ENCODE measurements at regions not wholly inside any gene's neighbourhood (a gene's known extent, or its start where the extent isn't known, plus 50 kb on each side); places are given as distances from the start of the nearest gene placed in this dataset.

DNA sequence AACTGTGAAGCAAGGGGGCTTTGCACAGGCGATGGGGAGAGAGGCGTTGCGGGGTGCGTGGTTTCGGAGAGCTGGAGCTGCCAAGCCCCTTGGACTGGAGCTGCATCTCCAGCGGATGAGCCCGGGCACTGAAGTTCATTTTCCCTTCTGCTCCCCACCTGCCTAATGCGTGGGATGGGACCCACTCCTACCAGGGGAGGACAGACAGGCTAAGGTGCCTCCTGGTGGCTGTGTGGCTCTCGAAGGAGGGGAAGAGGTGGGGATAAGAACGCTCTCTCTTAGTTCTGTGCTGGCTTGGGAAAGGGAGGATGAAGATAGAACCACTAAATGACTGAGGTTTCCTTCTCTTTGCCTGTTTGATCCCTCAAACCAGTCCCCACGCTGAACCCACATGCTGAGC is 177.6 kb upstream of the PITRM1 start:
- TF ChIP-seq, protein P1, sequence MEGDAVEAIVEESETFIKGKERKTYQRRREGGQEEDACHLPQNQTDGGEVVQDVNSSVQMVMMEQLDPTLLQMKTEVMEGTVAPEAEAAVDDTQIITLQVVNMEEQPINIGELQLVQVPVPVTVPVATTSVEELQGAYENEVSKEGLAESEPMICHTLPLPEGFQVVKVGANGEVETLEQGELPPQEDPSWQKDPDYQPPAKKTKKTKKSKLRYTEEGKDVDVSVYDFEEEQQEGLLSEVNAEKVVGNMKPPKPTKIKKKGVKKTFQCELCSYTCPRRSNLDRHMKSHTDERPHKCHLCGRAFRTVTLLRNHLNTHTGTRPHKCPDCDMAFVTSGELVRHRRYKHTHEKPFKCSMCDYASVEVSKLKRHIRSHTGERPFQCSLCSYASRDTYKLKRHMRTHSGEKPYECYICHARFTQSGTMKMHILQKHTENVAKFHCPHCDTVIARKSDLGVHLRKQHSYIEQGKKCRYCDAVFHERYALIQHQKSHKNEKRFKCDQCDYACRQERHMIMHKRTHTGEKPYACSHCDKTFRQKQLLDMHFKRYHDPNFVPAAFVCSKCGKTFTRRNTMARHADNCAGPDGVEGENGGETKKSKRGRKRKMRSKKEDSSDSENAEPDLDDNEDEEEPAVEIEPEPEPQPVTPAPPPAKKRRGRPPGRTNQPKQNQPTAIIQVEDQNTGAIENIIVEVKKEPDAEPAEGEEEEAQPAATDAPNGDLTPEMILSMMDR (IDR thresholded peaks at IDR 0.05): no peak
- DNase-seq: no peak
- Histone ChIP-seq H3K4me1 (no peaks in the 10 kb centered on the region), H3K27ac (no peak overlapping the region), H3K9me3 (no peaks in the 10 kb centered on the region), H3K9ac (ENCODE audit: low read depth in 2 of 2, low read length in 2 of 2) (no peak overlapping the region), H3K36me3 (no peaks in the 10 kb centered on the region), H3K27me3 (no peaks in the 10 kb centered on the region), H3K4me3 (no peak overlapping the region)
- intact Hi-C loops (cut with DNase I): no loop called here

DNA sequence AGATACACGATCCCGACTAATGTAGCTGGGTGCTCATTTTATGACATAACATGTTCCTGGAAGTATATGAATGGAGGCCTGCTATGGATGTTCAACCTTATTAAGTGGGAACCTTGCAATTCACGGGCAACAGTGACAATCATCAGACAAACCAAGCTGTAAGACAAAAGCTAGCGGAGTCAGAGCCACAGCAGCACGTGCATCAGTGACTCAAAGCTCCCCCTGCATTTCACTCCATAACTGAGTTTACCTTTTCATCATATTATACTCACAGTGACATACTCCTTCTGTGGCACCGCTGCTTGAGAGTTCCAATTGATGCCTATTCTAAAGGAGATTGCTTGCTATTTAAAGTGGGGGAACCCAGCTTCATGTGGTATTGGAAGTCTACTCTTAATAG is 176.0 kb upstream of the PITRM1 start:
- TF ChIP-seq, protein P1 (IDR thresholded peaks at IDR 0.05): no peak
- DNase-seq: no peak
- H3K27me3 ChIP-seq: no peaks in the 10 kb centered on the region
- H3K9me3 ChIP-seq: no peaks in the 10 kb centered on the region
- H3K4me1 ChIP-seq: no peaks in the 10 kb centered on the region
- H3K9ac ChIP-seq (ENCODE audit: low read depth in 2 of 2, low read length in 2 of 2): no peak overlapping the region
- H3K4me3 ChIP-seq: no peak overlapping the region
- intact Hi-C loops (cut with DNase I): no loop called here
- H3K36me3 ChIP-seq: no peaks in the 10 kb centered on the region
- H3K27ac ChIP-seq: no peak overlapping the region

DNA sequence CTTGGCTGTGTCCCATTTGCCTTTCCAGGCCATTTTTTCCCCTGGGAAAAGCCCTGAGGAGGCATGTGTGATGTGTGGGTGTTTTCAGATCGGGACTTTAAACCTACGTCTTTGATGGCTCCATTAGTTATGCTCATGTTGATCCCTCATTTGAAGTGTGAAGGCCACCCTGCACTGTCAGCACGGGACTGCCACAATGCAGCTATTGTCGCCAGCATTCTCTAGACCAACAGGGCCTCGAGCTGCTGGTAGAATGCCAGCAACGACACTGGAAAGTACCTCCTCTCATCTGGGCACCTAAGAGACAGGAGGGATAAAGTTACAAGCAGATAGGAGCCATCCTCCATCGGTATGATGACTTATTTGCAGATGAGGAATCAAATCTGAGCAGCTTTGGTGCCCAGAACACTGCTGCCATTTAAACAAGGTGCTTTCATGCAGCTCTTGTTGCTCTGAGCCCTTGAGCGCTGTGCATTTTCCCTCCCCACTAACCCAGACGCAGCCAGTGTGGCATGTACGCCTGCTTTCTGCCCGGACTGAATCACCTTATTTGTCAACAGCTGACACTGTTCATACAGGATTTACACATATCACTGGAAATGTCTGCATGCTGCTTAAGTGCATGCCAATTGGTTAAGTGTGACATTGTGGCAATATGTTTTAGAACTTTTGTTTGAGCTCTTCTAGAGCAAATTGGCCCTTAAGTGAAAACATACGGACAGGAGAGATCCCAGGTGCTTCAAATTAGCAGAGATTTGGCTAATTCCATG is 175.0 kb upstream of the PITRM1 start:
- intact Hi-C loops (cut with DNase I): no loop called here
- Histone ChIP-seq H3K27me3 (no peaks in the 10 kb centered on the region), H3K9me3 (no peaks in the 10 kb centered on the region), H3K4me3 (no peak overlapping the region), H3K4me1 (no peaks in the 10 kb centered on the region), H3K36me3 (no peaks in the 10 kb centered on the region), H3K9ac (ENCODE audit: low read depth in 2 of 2, low read length in 2 of 2) (no peak overlapping the region), H3K27ac (no peak overlapping the region)
- TF ChIP-seq, protein P1 (IDR thresholded peaks at IDR 0.05): no peak
- no peak for DNase-seq

DNA sequence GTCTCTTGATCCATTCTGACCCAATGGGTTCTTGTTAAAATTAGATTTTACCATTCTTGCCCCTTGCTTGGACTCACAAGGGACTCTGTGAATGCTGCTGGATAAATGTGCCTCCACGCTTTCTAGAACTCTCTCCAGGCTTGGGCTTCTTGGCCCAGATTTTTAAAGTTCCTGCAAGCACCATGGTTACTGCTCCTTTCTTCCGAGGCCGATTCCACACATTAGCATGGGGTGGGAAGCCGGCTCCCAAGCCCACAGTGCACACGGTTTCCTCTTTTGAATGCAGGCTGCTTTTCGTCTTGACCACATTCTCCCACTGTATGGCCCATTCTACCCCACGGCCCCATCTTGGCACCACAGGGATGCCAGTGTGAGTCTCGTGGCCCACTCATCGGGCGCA is 174.3 kb upstream of the PITRM1 start:
- Histone ChIP-seq H3K9me3 (no peaks in the 10 kb centered on the region), H3K9ac (ENCODE audit: low read depth in 2 of 2, low read length in 2 of 2) (no peak overlapping the region), H3K27ac (no peak overlapping the region), H3K27me3 (no peaks in the 10 kb centered on the region), H3K4me1 (no peaks in the 10 kb centered on the region), H3K36me3 (no peaks in the 10 kb centered on the region), H3K4me3 (no peak overlapping the region)
- no peak for DNase-seq
- TF ChIP-seq, protein P1 (IDR thresholded peaks at IDR 0.05): no peak
- intact Hi-C loops (cut with DNase I): no loop called here

DNA sequence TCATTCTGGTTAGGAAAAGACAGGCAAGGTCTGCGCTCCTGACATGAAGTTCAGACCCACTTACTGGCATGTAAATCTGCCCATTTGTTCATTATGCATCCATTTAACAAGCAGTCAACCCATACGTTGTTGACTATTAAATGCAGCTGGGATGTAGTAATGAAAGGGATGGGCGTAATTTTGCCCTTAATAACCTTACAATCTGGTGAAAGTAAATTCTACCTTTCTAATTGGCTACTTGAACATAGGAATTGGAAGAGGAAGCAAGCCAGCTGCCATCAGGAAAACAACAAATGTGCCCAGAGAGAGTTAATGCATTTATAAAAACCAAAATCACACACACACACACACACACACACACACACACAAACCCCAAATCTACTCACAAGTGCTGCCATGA is 170.2 kb upstream of the PITRM1 start:
- Histone ChIP-seq H3K4me1 (no peaks in the 10 kb centered on the region), H3K9ac (ENCODE audit: low read depth in 2 of 2, low read length in 2 of 2) (no peak overlapping the region), H3K9me3 (no peaks in the 10 kb centered on the region), H3K27ac (no peak overlapping the region), H3K27me3 (no peaks in the 10 kb centered on the region), H3K36me3 (no peaks in the 10 kb centered on the region), H3K4me3 (no peak overlapping the region)
- no peak for DNase-seq
- intact Hi-C loops (cut with DNase I): no loop called here
- TF ChIP-seq, protein P1 (IDR thresholded peaks at IDR 0.05): no peak
